SH-SY5Y (cell line): ENCODE measurements at regions not wholly inside any gene's neighbourhood (a gene's known extent, or its start where the extent isn't known, plus 50 kb on each side); places are given as distances from the start of the nearest gene placed in this dataset.

Experiments used
- GATA2 ChIP-seq: IDR thresholded peaks from 2 replicates; pipeline ENCODE4 v1.6.1; 2011; ENCODE audit warnings: mild to moderate bottlenecking, low read depth, low read length
- GATA3 ChIP-seq: IDR thresholded peaks from 2 replicates; pipeline ENCODE4 v1.6.1; 2011; ENCODE audit warnings: low read depth, mild to moderate bottlenecking, low read length, moderate library complexity

DNA sequence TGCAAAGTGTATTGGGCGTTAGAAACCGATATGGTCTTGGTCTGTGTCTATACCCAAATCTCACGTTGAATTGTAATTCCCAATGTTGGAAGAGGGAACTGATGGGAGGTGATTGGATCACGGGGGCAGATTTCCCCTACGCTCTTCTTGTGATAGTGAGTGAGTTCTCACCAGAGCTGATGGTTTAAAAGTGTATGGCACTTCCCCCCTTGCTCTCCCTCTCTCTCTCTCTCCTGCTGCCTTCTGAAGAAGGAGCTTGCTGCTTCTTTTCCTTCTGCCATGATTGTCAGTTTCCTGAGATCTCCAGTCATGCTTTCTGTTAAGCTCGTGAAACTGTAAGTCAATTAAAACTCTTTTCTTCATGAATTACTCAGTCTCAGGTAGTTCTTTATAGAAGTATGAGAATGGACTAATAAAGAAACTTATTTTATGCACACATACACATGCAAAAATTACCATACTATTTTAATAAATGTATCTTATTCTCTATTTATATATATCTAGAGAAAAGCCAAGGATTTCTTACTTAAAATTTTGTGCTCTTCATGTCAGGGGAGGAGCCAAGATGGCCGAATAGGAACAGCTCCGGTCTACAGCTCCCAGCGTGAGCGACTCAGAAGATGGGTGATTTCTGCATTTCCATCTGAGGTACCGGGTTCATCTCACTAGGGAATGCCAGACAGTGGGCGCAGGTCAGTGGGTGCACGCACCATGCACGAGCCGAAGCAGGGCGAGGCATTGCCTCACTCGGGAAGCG lies 1891.0 kb upstream of the FLRT2 start:
- no peak for TF ChIP-seq GATA2
- TF ChIP-seq GATA3, result no peak
